Fibroblast of skin of left biceps (primary cell): ENCODE measurements at regions not wholly inside any gene's neighbourhood (a gene's known extent, or its start where the extent isn't known, plus 50 kb on each side); places are given as distances from the start of the nearest gene placed in this dataset.

Experiments used
- DNase-seq, 2 experiments: peaks; one replicate each; pipeline ENCODE4 v3.0.0-alpha.2; 2013; ENCODE audit warnings: low read depth in 2 of 2

GRCh38 chr10:121662531-121662930, 64.3 kb upstream of the FGFR2 start:
- DNase-seq = no peak

DNA sequence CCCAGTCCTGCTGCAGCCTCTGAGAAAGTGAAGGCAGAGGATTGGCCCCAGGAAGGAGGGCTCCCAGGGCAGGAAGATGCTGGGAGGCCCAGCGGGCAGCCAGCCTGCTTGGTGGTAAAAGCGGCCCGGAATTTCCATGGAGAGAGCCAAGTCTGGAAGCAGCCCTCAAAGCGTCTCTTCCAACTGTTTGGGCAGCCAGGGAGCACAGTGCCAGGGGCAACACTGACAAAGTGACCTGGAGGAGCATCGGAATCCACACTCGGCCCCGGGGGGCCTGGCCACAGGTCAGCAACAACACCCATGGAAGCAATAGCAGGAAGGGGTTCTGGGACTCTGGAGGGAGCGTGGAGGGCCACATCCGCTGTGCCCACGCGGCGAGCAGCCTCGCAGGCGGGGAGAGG, 63.2 kb upstream of the FGFR2 start:
- DNase-seq = no peak

DNA sequence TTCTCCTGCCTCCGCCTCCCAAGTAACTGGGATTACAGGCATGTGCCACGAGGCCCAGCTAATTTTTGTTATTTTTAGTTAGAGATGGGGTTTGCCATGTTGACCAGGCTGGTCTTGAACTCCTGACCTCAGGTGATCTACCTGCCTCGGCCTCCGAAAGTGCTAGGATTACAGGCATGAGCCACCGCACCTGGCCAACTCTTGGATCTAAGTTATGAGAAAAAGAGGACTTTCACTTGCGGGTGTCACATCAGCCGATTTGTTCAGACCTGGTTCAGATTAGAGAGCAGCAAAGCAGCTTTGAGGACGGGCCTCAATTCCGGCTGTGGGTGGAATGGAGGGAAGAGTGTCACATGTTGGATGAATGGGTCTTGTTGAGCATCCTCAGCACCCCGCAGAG, 61.0 kb upstream of the FGFR2 start:
- no peak for DNase-seq

GRCh38 chr10:121658611-121659010, 60.4 kb upstream of the FGFR2 start:
- no peak for DNase-seq

GRCh38 chr10:121658111-121658510, 59.9 kb upstream of the FGFR2 start:
- no peak for DNase-seq

DNA sequence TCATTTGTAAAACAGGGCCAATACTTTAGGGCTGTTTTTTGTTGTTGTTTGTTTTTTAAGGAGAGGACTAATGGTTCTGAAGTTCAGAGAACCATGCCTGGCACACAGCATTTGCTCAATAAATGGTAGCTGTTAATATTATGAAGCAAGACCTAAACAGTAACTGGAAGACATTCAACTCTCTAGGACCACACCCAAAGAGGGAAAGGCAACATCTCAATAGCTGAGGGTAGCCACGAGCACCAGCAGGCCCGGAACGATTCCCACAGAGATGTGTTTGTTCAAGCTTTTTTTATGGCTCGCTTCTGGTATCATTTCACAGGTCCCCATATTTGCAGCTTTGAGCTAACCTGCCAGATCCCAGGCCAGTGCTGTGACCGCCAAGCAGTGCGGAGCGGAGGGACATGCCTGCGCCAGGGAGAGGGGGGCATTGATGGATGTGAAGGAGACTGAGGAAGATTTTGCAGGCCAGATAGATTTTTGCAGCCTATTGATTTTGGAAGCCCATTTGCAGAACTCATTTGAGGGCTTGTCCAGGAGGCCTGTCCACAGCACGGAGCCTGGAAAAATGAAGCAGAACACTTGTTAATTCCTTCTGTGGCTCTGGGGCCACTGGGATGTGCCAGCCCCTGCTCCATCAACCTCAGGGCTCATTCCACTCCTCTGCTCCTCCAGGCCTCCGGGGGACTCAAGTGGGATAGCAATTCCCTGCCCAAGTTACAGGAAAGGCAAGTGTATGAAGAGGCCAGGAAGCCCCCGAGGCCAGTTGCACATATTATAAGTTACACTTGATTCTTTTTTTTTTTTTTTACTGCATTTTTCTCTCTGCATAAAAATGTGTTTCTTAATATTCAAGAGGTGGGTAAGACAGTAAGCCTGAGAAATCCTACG, 57.3 kb upstream of the FGFR2 start:
- no peak for DNase-seq

DNA sequence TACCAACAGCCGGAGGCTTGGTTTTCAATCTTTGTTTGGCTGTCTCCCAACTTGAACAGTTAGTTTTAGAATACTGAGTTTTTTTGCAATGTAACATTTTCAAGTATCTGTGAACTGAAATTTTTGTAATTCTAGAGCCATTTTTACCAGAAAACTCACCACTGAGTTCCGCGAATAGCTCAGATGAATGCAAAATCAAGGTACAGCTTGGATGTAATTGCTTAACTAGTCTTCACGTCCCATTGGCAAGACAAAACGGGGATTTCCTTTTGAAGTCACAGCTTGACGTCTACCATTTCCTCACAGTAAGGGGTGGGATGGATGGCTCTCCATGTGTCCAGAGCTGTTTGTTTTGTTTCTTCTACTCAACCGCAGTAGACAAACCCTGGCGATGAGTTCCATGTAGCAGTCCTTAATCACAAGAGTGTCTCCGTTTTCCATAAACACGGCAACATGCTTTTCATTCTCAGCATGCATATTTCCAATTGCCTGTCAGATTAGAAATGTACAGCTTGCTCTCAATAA, 55.8 kb upstream of the FGFR2 start:
- DNase-seq = no peak

GRCh38 chr10:121653608-121654007, 55.4 kb upstream of the FGFR2 start:
- DNase-seq = no peak

- no peak for DNase-seq
These were observed 50.2 kb upstream of the FGFR2 start for GRCh38 chr10:121648493-121648892.

GRCh38 chr10:121648059-121648458, 49.8 kb upstream of the FGFR2 start:
- DNase-seq = no peak
